Spinal cord (tissue), 9 donors: ENCODE measurements at regions not wholly inside any gene's neighbourhood (a gene's known extent, or its start where the extent isn't known, plus 50 kb on each side); places are given as distances from the start of the nearest gene placed in this dataset.
A peak's percentile ranks its signal among the peaks of the same experiment; 100 is the strongest.

ENCODE experiments used
- DNase-seq, 6 donors: peaks; one replicate each; pipeline versions ENCODE4 v3.0.0 to v3.0.0-alpha.2; 2013 to 2015; ENCODE audit warnings: low spot score in 6 of 6, low read depth in 4 of 6
- H3K27ac ChIP-seq: one replicate; pipeline ENCODE4 v1.5.1; 2013; ENCODE audit warnings: low read depth, low read length, control low read depth
- H3K27me3 ChIP-seq: one replicate; pipeline ENCODE4 v1.6.1; 2013; ENCODE audit warnings: low read length; ENCODE audit not compliant: control insufficient read depth, insufficient read depth
- H3K36me3 ChIP-seq: one replicate; pipeline ENCODE4 v1.6.1; 2013; ENCODE audit warnings: low read length; ENCODE audit not compliant: control insufficient read depth, insufficient read depth
- H3K4me1 ChIP-seq: one replicate; pipeline ENCODE4 v1.6.1; 2013; ENCODE audit warnings: low read length; ENCODE audit not compliant: control insufficient read depth, insufficient read depth
- H3K4me3 ChIP-seq: one replicate; pipeline ENCODE4 v1.5.1; 2013; ENCODE audit warnings: low read depth, low read length, control low read depth
- H3K9me3 ChIP-seq: one replicate; pipeline ENCODE4 v1.6.1; 2013; ENCODE audit warnings: low read length; ENCODE audit not compliant: control insufficient read depth, insufficient read depth
- WGBS: methylation state at CpG from one replicate; pipeline ENCODE4 v1.1.5; 2013; ENCODE audit warnings: missing lambda C conversion rate; ENCODE audit not compliant: insufficient coverage; 5-methylcytosine and 5-hydroxymethylcytosine counted together
- donor health status: healthy.

- Histone ChIP-seq H3K27me3 (no peaks in the 10 kb centered on the region), H3K4me1 (no peaks in the 10 kb centered on the region), H3K36me3 (no peaks in the 10 kb centered on the region), H3K4me3 (no peak overlapping the region), H3K9me3 (no peaks in the 10 kb centered on the region), H3K27ac (no peak overlapping the region)
- DNase-seq, result no peak
- 67% methylated on average over 1 of the region's 3 CpGs for WGBS
These were observed 94.1 kb upstream of the ZNF800 start for GRCh38 chr7:127486654-127487053.

- Histone ChIP-seq H3K27me3 (no peaks in the 10 kb centered on the region), H3K4me3 (no peak overlapping the region), H3K9me3 (no peaks in the 10 kb centered on the region), H3K36me3 (no peaks in the 10 kb centered on the region), H3K27ac (no peak overlapping the region), H3K4me1 (no peaks in the 10 kb centered on the region)
- no peak for DNase-seq
These were observed 93.0 kb upstream of the ZNF800 start for GRCh38 chr7:127485482-127485881.

GRCh38 chr7:127484954-127485353 is 92.4 kb upstream of the ZNF800 start:
- H3K4me1 ChIP-seq, result no peaks in the 10 kb centered on the region
- WGBS, result 62% methylated on average over 4 of the region's 6 CpGs
- H3K36me3 ChIP-seq, result no peaks in the 10 kb centered on the region
- H3K4me3 ChIP-seq, result no peak overlapping the region
- no peak overlapping the region for H3K27ac ChIP-seq
- no peaks in the 10 kb centered on the region for H3K9me3 ChIP-seq
- DNase-seq, result no peak
- H3K27me3 ChIP-seq, result no peaks in the 10 kb centered on the region

- H3K4me3 ChIP-seq, result no peak overlapping the region
- H3K4me1 ChIP-seq, result no peaks in the 10 kb centered on the region
- no peak for DNase-seq
- no peak overlapping the region for H3K27ac ChIP-seq
- H3K27me3 ChIP-seq, result no peaks in the 10 kb centered on the region
- H3K36me3 ChIP-seq, result no peaks in the 10 kb centered on the region
- H3K9me3 ChIP-seq, result no peaks in the 10 kb centered on the region
- WGBS, result 90% methylated on average over 1 of the region's 2 CpGs
These were observed 86.0 kb upstream of the ZNF800 start for GRCh38 chr7:127478461-127478860.

GRCh38 chr7:127478024-127478355 is 85.5 kb upstream of the ZNF800 start:
- Histone ChIP-seq H3K9me3 (no peaks in the 10 kb centered on the region), H3K27me3 (no peaks in the 10 kb centered on the region), H3K4me3 (no peak overlapping the region), H3K4me1 (no peaks in the 10 kb centered on the region), H3K27ac (no peak overlapping the region), H3K36me3 (no peaks in the 10 kb centered on the region)
- peak in 2 of 6 donors; percentile 35 to 62 for DNase-seq
- no CpG with 5 or more reads among the region's 1 CpG for WGBS

GRCh38 chr7:127477295-127478023 is 85.0 kb upstream of the ZNF800 start:
- H3K36me3 ChIP-seq, result no peaks in the 10 kb centered on the region
- H3K27me3 ChIP-seq, result no peaks in the 10 kb centered on the region
- no peak overlapping the region for H3K4me3 ChIP-seq
- H3K4me1 ChIP-seq, result no peaks in the 10 kb centered on the region
- no peak overlapping the region for H3K27ac ChIP-seq
- no peaks in the 10 kb centered on the region for H3K9me3 ChIP-seq
- no CpG with 5 or more reads among the region's 7 CpGs for WGBS
- DNase-seq, result peak in 1 of 6 donors; percentile 0

- H3K9me3 ChIP-seq, result no peaks in the 10 kb centered on the region
- no CpG with 5 or more reads among the region's 1 CpG for whole genome bisulfite sequencing
- no peak overlapping the region for H3K27ac ChIP-seq
- H3K4me1 ChIP-seq, result no peaks in the 10 kb centered on the region
- H3K4me3 ChIP-seq, result no peak overlapping the region
- H3K27me3 ChIP-seq, result no peaks in the 10 kb centered on the region
- DNase-seq, result no peak
- H3K36me3 ChIP-seq, result no peaks in the 10 kb centered on the region
These were observed 84.1 kb upstream of the ZNF800 start for GRCh38 chr7:127476618-127477017.

- Histone ChIP-seq H3K4me1 (no peaks in the 10 kb centered on the region), H3K9me3 (no peaks in the 10 kb centered on the region), H3K27ac (no peak overlapping the region), H3K27me3 (no peaks in the 10 kb centered on the region), H3K4me3 (no peak overlapping the region), H3K36me3 (no peaks in the 10 kb centered on the region)
- no peak for DNase-seq
These were observed 81.9 kb upstream of the ZNF800 start for GRCh38 chr7:127474457-127474856.

- Histone ChIP-seq H3K27ac (no peak overlapping the region), H3K9me3 (no peaks in the 10 kb centered on the region), H3K27me3 (no peaks in the 10 kb centered on the region), H3K4me3 (no peak overlapping the region), H3K4me1 (no peaks in the 10 kb centered on the region), H3K36me3 (no peaks in the 10 kb centered on the region)
- no peak for DNase-seq
- WGBS, result no CpG with 5 or more reads among the region's 1 CpG
These were observed 80.9 kb upstream of the ZNF800 start for GRCh38 chr7:127473409-127473808.

GRCh38 chr7:127460077-127460476 is 67.6 kb upstream of the ZNF800 start:
- DNase-seq, result no peak
- Histone ChIP-seq H3K27ac (no peak overlapping the region), H3K27me3 (no peaks in the 10 kb centered on the region), H3K9me3 (peaks cover 6% of the 10 kb centered on the region), H3K36me3 (no peaks in the 10 kb centered on the region), H3K4me1 (no peaks in the 10 kb centered on the region), H3K4me3 (no peak overlapping the region)
